K562 (cell line): ENCODE measurements at regions not wholly inside any gene's neighbourhood (a gene's known extent, or its start where the extent isn't known, plus 50 kb on each side); places are given as distances from the start of the nearest gene placed in this dataset.

ENCODE experiments used
- ATAC-seq: fragments of 200-7000 bp; cut with Tn5 transposase; 3 replicates; pipeline ENCODE4 v1.9.1; 2020; ENCODE audit warnings: moderate library complexity
- BruUV-seq: library from RNA; stranded (reverse); fragments of 400-500 nt; replicated peaks from 2 replicates; lab custom pipeline; 2021; lab: Mats Ljungman, UMichigan
- CTCF ChIA-PET: fragments of 300-600 bp; formaldehyde crosslinking; extraction: SDS; loops from one replicate; lab custom pipeline; 2021; ENCODE audit warnings: low intra/inter-chr PET ratio; lab: Yijun Ruan, JAX
- POLR2A ChIA-PET: fragments of 300-600, 350-650 bp; sonication (Branson Sonifier 250); formaldehyde crosslinking; extraction: SDS; loops from one replicate; lab custom pipeline; 2021; ENCODE audit warnings: antibody characterized with exemption, inconsistent platforms; lab: Yijun Ruan, JAX
- DNase-seq, 4 experiments: peaks; one replicate each; pipeline versions ENCODE4 v3.0.0 to v3.0.0-alpha.2; 2011 to 2018; ENCODE audit warnings: low spot score in 3 of 4, mixed read lengths in 3 of 4; ENCODE audit errors: extremely low read depth in 1 of 4
- FAIRE-seq: peaks from 2 replicates; lab custom pipeline; 2011; peaks lifted over from hg19 to GRCh38; lab: Jason Lieb, UNC
- H2AFZ ChIP-seq: 2 replicates; pipeline ENCODE4 v1.6.0; 2011; ENCODE audit warnings: low read depth, low read length, control low read depth, inconsistent platforms
- H3K27ac ChIP-seq: fragments of 200-600 bp; 3 replicates; pipeline ENCODE4 v1.8.0; 2011; ENCODE audit warnings: low read depth, mild to moderate bottlenecking, control low read depth, inconsistent platforms, low read length, moderate library complexity, mixed read lengths; ENCODE audit errors: extremely low read depth
- H3K27me3 ChIP-seq, 2 experiments: fragments of 300-600 bp in 1 of 2; 2 replicates in 1 of 2; 3 replicates in 1 of 2; pipeline versions ENCODE4 v1.6.0 to v1.8.0; 2011; ENCODE audit warnings: inconsistent platforms in 2 of 2, low read length in 2 of 2, mild to moderate bottlenecking in 1 of 2, mixed read lengths in 1 of 2, moderate library complexity in 1 of 2; ENCODE audit not compliant: control insufficient read depth in 2 of 2, insufficient read depth in 2 of 2
- H3K36me3 ChIP-seq: fragments of 300-600 bp; 3 replicates; pipeline ENCODE4 v1.8.0; 2011; ENCODE audit warnings: mild to moderate bottlenecking, low read length, inconsistent platforms; ENCODE audit not compliant: control insufficient read depth, insufficient read depth
- H3K4me1 ChIP-seq, 2 experiments: fragments of 200-600 bp in 1 of 2; replicated peaks in 1 of 2; 2 replicates in 1 of 2; 3 replicates in 1 of 2; pipeline versions ENCODE4 v1.5.1 to v1.8.0; 2011; ENCODE audit warnings: inconsistent platforms in 2 of 2, low read length in 2 of 2, mild to moderate bottlenecking in 1 of 2, mixed read lengths in 1 of 2, moderate library complexity in 1 of 2; ENCODE audit not compliant: control insufficient read depth in 2 of 2, insufficient read depth in 2 of 2
- H3K4me2 ChIP-seq: 2 replicates; pipeline ENCODE4 v1.6.1; 2011; ENCODE audit warnings: low read length, control low read depth, inconsistent platforms, mixed read lengths; ENCODE audit not compliant: insufficient read depth
- H3K4me3 ChIP-seq: fragments of 200-600 bp; sonication (generic), shearing (Covaris generic); 2 replicates; pipeline ENCODE4 v1.5.1; 2016; ENCODE audit warnings: control low read depth, inconsistent platforms
- H3K79me2 ChIP-seq: fragments of 200-600 bp; 3 replicates; pipeline ENCODE4 v1.8.0; 2011; ENCODE audit warnings: low read length, inconsistent platforms; ENCODE audit not compliant: control insufficient read depth, insufficient read depth
- H3K9ac ChIP-seq, 2 experiments: 2 replicates each; pipeline versions ENCODE4 v1.6.0 to v1.6.1; 2011; ENCODE audit warnings: low read depth in 2 of 2, low read length in 2 of 2, control low read depth in 1 of 2, inconsistent platforms in 1 of 2, mild to moderate bottlenecking in 1 of 2, mixed read lengths in 1 of 2; ENCODE audit not compliant: insufficient read depth in 1 of 2
- H3K9me1 ChIP-seq: one replicate; pipeline ENCODE4 v1.6.0; 2011; ENCODE audit warnings: inconsistent platforms, mild to moderate bottlenecking, low read length, moderate library complexity; ENCODE audit not compliant: control insufficient read depth, insufficient read depth
- H3K9me3 ChIP-seq: replicated peaks from 2 replicates; pipeline ENCODE4 v1.5.1; 2011; ENCODE audit warnings: low read depth, low read length, inconsistent platforms; ENCODE audit not compliant: control insufficient read depth, insufficient read depth
- H4K20me1 ChIP-seq: replicated peaks from 2 replicates; pipeline ENCODE4 v1.6.1; 2011; ENCODE audit warnings: low read length, inconsistent platforms, mixed read lengths; ENCODE audit not compliant: control insufficient read depth, insufficient read depth
- AFF4 ChIP-seq: sonication (generic); formaldehyde crosslinking; IDR thresholded peaks from 2 replicates; pipeline ENCODE4 v1.8.0; 2023; ENCODE audit warnings: mild to moderate bottlenecking, missing genetic modification reagents
- ARID4B ChIP-seq: sonication (generic); formaldehyde crosslinking; IDR thresholded peaks from 2 replicates; pipeline ENCODE4 v1.8.0; 2022; ENCODE audit warnings: mild to moderate bottlenecking, missing genetic modification reagents
- FOXM1 ChIP-seq, 2 experiments: fragments of 450-650 bp in 1 of 2; sonication (generic) in 1 of 2; formaldehyde crosslinking in 1 of 2; IDR thresholded peaks; 2 replicates each; pipeline versions ENCODE4 v1.6.1 to v1.9.0; 2017 to 2022; ENCODE audit warnings: low read depth in 2 of 2, mild to moderate bottlenecking in 2 of 2, missing genetic modification reagents in 1 of 2, moderate library complexity in 1 of 2
- HNRNPK ChIP-seq: fragments of 200-400 bp; formaldehyde crosslinking; IDR thresholded peaks from one replicate; pipeline ENCODE4 v1.6.1; 2018; ENCODE audit warnings: mild to moderate bottlenecking, low read depth, low read length; ENCODE audit not compliant: poor library complexity, severe bottlenecking
- MED1 ChIP-seq: sonication (generic); formaldehyde crosslinking; IDR thresholded peaks from 2 replicates; pipeline ENCODE4 v1.8.1; 2023; ENCODE audit warnings: missing genetic modification reagents, borderline replicate concordance
- PTRF ChIP-seq: fragments of 450-650 bp; IDR thresholded peaks from 2 replicates; pipeline ENCODE4 v1.6.1; 2016; ENCODE audit warnings: mild to moderate bottlenecking, missing genetic modification characterization, missing compliant biosample characterization
- RBM39 ChIP-seq: fragments of 200-400 bp; formaldehyde crosslinking; optimal IDR thresholded peaks from 2 replicates; pipeline ENCODE3; 2018; ENCODE audit warnings: low read depth, low read length
- THRB ChIP-seq: fragments of 450-650 bp; formaldehyde crosslinking; conservative IDR thresholded peaks from 2 replicates; pipeline ENCODE4 v1.4.0; 2022; ENCODE audit warnings: mild to moderate bottlenecking, missing genetic modification characterization
- ZEB2 ChIP-seq: fragments of 450-650 bp; IDR thresholded peaks from 2 replicates; pipeline ENCODE4 v1.6.1; 2016
- in situ Hi-C: fragments of 300-500 bp; cut with MboI; formaldehyde crosslinking; loops from 4 replicates; pipeline ENCODE4 v1.15.0; 2018; ENCODE audit warnings: inconsistent platforms, mixed read lengths
- intact Hi-C: fragments of 100-400 bp; cut with micrococcal nuclease; formaldehyde crosslinking; loops from 2 replicates; pipeline ENCODE4 v1.14.2; 2022

- TF ChIP-seq FOXM1 (IDR thresholded peaks at IDR 0.05; ENCODE audit: low read depth) (no peak), FOXM1 (CRISPR knock-in tag; IDR thresholded peaks at IDR 0.05; ENCODE audit: low read depth) (no peak)
Observed at GRCh38 chr13:33377825-33378224, 92.3 kb upstream of the STARD13 start (continued).

GRCh38 chr13:33379608-33380007 is 94.1 kb upstream of the STARD13 start:
- Histone ChIP-seq H3K4me2 (no peak overlapping the region), H3K27ac (no peak overlapping the region), H3K9ac (no peak overlapping the region), H3K9me3 (no peaks in the 10 kb centered on the region), H3K9me1 (no peaks in the 10 kb centered on the region), H3K4me1 (no peaks in the 10 kb centered on the region), H3K27me3 (no peaks in the 10 kb centered on the region; a peak in 1 of 5 replicates), H4K20me1 (no peaks in the 10 kb centered on the region), H3K79me2 (no peaks in the 10 kb centered on the region), H3K36me3 (no peaks in the 10 kb centered on the region), H2AFZ (no peak overlapping the region), H3K4me3 (no peak overlapping the region)
- ChIA-PET CTCF (no interaction called here), POLR2A (no interaction called here)
- DNase-seq, result no peak
- TF ChIP-seq AFF4 (CRISPR knock-in tag) (no peak), ZEB2 (no peak), RBM39 (no peak), THRB (CRISPR knock-in tag) (no peak), HNRNPK (no peak), PTRF (tag) (no peak), ARID4B (no peak), MED1 (CRISPR knock-in tag) (no peak)
- FAIRE-seq, result no peak
- intact Hi-C loops (no loop called here), in situ Hi-C loops (no loop called here)
- no peak for ATAC-seq
- no TSS peak for BruUV-seq
